ENCODE measurements at regions not wholly inside any gene's neighbourhood (a gene's known extent, or its start where the extent isn't known, plus 50 kb on each side); places are given as distances from the start of the nearest gene placed in this dataset.
A peak's percentile ranks its signal among the peaks of the same experiment; 100 is the strongest.
"Not testable (repeated sequence)": the region's sequence is repeated elsewhere in the genome, so short reads cannot be mapped to it uniquely, and the experiment has no call there.

DNA sequence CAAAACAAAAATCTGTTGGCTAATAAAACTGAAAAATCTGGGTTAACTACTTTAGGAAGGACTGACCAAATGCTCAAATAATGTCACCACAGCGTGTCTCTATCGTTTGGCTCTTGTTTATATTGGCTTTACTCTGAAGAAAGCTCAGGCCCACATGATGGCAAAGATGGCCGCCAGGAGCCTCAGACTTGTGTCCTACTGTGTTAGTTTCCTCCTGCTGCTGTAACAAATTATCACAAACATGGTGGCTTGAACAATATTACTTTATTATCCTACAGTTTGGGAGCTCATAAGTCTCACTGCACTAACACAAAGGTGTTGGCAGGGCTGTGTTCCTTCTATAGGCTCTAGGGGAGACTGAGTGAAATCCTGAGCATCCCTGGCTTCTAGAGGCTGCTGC, 303.0 kb downstream of the DAD1 start:
- H3K27me3 ChIP-seq (replicated peaks in 1 of 7): no peaks in the 10 kb centered on the region
- H3K4me3 ChIP-seq: no peak overlapping the region
- TF ChIP-seq, protein P1, sequence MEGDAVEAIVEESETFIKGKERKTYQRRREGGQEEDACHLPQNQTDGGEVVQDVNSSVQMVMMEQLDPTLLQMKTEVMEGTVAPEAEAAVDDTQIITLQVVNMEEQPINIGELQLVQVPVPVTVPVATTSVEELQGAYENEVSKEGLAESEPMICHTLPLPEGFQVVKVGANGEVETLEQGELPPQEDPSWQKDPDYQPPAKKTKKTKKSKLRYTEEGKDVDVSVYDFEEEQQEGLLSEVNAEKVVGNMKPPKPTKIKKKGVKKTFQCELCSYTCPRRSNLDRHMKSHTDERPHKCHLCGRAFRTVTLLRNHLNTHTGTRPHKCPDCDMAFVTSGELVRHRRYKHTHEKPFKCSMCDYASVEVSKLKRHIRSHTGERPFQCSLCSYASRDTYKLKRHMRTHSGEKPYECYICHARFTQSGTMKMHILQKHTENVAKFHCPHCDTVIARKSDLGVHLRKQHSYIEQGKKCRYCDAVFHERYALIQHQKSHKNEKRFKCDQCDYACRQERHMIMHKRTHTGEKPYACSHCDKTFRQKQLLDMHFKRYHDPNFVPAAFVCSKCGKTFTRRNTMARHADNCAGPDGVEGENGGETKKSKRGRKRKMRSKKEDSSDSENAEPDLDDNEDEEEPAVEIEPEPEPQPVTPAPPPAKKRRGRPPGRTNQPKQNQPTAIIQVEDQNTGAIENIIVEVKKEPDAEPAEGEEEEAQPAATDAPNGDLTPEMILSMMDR (IDR thresholded peaks at IDR 0.05 in 8 of 11, conservative IDR thresholded peaks at IDR 0.05 in 3 of 11): no peak
- no peak for TF ChIP-seq POLR2AphosphoS5 (IDR thresholded peaks at IDR 0.05)
- no peak for TF ChIP-seq POLR2A (IDR thresholded peaks at IDR 0.05)
- peaks cover 4 to 24% (median 15%) of the 10 kb centered on the region in 6 donors for H3K4me1 ChIP-seq
- intact Hi-C loops (cut with DNase I; ENCODE audit: low total_unique reads): no loop called here
- no peaks in the 10 kb centered on the region for H3K9me3 ChIP-seq
- 86 to 95% (median 90%) methylated on average over 3 of the region's 3 CpGs for WGBS, 5 donors
- DNase-seq: no peak
- no peak overlapping the region for H3K27ac ChIP-seq
- H3K36me3 ChIP-seq: no peaks in the 10 kb centered on the region

DNA sequence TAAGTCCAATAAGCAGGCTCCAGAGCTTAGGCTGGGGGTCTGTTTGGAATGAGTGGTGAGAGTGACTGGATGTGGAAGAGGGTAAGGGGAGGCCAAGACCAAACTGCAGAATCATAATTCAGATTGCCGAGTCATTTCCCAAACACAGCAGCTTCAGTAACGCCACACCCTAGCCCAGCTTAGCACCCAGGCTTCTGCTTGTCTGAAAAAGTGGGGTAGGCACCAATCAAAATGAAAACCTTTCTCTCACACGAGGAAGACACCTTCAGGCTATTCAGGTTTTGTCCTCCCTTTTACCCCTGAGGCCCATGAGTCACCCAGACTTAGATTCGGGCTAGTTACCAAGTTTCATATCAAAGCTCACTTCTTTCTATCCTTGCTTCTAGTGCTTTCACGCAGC, 306.1 kb downstream of the DAD1 start:
- Histone ChIP-seq H3K36me3 (no peaks in the 10 kb centered on the region), H3K9me3 (no peaks in the 10 kb centered on the region), H3K27me3 (replicated peaks in 1 of 7) (no peaks in the 10 kb centered on the region), H3K27ac (no peak overlapping the region), H3K4me1 (peaks cover 5 to 28% (median 18%) of the 10 kb centered on the region in 6 donors), H3K4me3 (no peak overlapping the region)
- intact Hi-C loops (cut with DNase I; ENCODE audit: low total_unique reads): no loop called here
- 42 to 68% (median 58%) methylated on average over 5 of the region's 5 CpGs for WGBS, 5 donors
- TF ChIP-seq, protein P1 (IDR thresholded peaks at IDR 0.05 in 8 of 11, conservative IDR thresholded peaks at IDR 0.05 in 3 of 11): no peak
- TF ChIP-seq POLR2A (IDR thresholded peaks at IDR 0.05) (no peak), POLR2AphosphoS5 (IDR thresholded peaks at IDR 0.05) (no peak)
- no peak for DNase-seq

DNA sequence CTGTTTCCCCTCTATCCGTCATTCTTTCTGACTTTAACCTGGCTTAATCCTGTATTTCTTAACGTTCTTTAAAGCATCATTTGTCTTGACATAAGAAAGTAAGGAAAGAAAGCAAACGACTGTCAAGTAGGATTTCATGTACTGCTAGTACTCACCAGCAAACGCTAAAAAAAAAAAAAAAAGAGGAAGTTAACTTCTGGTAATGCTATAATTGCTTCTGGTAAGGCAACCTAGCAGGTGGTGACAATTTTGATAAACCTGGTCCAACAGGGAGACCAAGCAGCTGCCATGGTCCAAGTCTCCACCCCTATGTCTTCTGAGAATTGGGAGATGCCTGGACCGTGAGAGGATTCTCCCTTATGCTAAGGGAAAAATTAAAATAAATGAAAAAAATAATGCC, 306.6 kb downstream of the DAD1 start:
- Histone ChIP-seq H3K9me3 (no peaks in the 10 kb centered on the region), H3K4me3 (no peak overlapping the region), H3K4me1 (peaks cover 5 to 28% (median 18%) of the 10 kb centered on the region in 6 donors), H3K27ac (peak overlapping the region in 1 of 8 donors; percentile 18), H3K36me3 (no peaks in the 10 kb centered on the region), H3K27me3 (replicated peaks in 1 of 7) (no peaks in the 10 kb centered on the region)
- TF ChIP-seq POLR2A (IDR thresholded peaks at IDR 0.05) (no peak), POLR2AphosphoS5 (IDR thresholded peaks at IDR 0.05) (no peak)
- TF ChIP-seq, protein P1 (IDR thresholded peaks at IDR 0.05 in 8 of 11, conservative IDR thresholded peaks at IDR 0.05 in 3 of 11): no peak
- 12 to 27% (median 16%) methylated on average over 5 of the region's 5 CpGs for WGBS, 5 donors
- no peak for DNase-seq
- intact Hi-C loops (cut with DNase I; ENCODE audit: low total_unique reads): no loop called here

DNA sequence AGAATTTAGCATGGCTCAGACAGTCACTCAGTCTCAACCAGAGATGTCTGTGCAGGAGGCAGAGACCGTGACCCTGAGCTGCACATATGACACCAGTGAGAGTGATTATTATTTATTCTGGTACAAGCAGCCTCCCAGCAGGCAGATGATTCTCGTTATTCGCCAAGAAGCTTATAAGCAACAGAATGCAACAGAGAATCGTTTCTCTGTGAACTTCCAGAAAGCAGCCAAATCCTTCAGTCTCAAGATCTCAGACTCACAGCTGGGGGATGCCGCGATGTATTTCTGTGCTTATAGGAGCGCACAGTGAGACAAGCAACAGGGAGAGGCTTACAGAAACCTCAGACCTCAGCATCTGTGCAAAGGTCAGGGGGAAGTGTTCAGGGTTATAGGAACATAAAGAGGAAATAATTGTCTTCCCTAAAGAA, 307.6 kb downstream of the DAD1 start:
- peaks cover 5 to 28% (median 18%) of the 10 kb centered on the region in 6 donors for H3K4me1 ChIP-seq
- H3K9me3 ChIP-seq; H3K36me3 ChIP-seq; H3K27me3 ChIP-seq (replicated peaks in 1 of 7); DNase-seq; H3K4me3 ChIP-seq; intact Hi-C loops (cut with DNase I; ENCODE audit: low total_unique reads); H3K27ac ChIP-seq: not testable (repeated sequence)
- WGBS, 5 donors: 19 to 41% (median 30%) methylated on average over 7 of the region's 7 CpGs
